ENCODE measurements at regions not wholly inside any gene's neighbourhood (a gene's known extent, or its start where the extent isn't known, plus 50 kb on each side); places are given as distances from the start of the nearest gene placed in this dataset.

DNA sequence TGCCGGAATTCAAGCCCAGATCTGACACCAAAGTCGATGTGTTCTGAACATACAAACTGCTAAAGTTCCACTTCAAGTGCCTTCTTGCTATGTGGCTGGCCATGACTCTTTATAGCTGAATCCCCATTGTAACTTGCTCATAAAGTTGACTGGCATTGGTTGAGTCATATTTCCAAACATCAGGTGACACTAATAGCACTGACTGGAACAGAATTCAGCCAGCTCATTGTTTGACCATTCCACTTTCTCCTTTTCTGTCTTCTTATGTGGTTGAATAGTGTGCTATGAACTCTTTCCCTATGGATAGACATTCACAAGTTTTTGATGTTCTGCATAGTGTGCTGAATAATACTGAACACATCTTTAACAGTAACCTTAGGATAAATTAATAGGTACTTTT, 266.2 kb upstream of the ZFP64 start:
- no peaks in the 10 kb centered on the region for H3K36me3 ChIP-seq (replicated peaks in 1 of 2; ENCODE audit: control insufficient read depth in 1 of 2, insufficient read depth in 2 of 2, low read length in 2 of 2)
- no peaks in the 10 kb centered on the region for H3K4me1 ChIP-seq (ENCODE audit: control insufficient read depth in 1 of 2, insufficient read depth in 2 of 2, low read length in 2 of 2)
- Mint-ChIP-seq H3K9me3 (peaks cover 0 to 6% (median 0%) of the 10 kb centered on the region in 7 donors), H3K36me3 (no peaks in the 10 kb centered on the region), H3K4me3 (no peak overlapping the region), H3K27ac (no peak overlapping the region), H3K27me3 (ENCODE audit: low read depth in 3 of 3) (peaks cover 0 to 5% (median 4%) of the 10 kb centered on the region in 3 donors), H3K4me1 (no peaks in the 10 kb centered on the region)
- no peak overlapping the region for H3K27ac ChIP-seq (ENCODE audit: low read depth in 1 of 2, low read length in 2 of 2)
- no peaks in the 10 kb centered on the region for H3K79me2 ChIP-seq (ENCODE audit: insufficient read depth, low read length)
- TF ChIP-seq, protein P1, sequence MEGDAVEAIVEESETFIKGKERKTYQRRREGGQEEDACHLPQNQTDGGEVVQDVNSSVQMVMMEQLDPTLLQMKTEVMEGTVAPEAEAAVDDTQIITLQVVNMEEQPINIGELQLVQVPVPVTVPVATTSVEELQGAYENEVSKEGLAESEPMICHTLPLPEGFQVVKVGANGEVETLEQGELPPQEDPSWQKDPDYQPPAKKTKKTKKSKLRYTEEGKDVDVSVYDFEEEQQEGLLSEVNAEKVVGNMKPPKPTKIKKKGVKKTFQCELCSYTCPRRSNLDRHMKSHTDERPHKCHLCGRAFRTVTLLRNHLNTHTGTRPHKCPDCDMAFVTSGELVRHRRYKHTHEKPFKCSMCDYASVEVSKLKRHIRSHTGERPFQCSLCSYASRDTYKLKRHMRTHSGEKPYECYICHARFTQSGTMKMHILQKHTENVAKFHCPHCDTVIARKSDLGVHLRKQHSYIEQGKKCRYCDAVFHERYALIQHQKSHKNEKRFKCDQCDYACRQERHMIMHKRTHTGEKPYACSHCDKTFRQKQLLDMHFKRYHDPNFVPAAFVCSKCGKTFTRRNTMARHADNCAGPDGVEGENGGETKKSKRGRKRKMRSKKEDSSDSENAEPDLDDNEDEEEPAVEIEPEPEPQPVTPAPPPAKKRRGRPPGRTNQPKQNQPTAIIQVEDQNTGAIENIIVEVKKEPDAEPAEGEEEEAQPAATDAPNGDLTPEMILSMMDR (IDR thresholded peaks at IDR 0.05), result no peak
- H3K9ac ChIP-seq (ENCODE audit: insufficient read depth, low read length, poor library complexity, severe bottlenecking), result no peak overlapping the region
- H3K4me3 ChIP-seq (replicated peaks in 1 of 3; ENCODE audit: low read depth in 2 of 3, low read length in 3 of 3), result no peak overlapping the region
- intact Hi-C loops (cut with micrococcal nuclease), result no loop called here
- no peak for DNase-seq
- no peaks in the 10 kb centered on the region for H4K20me1 ChIP-seq (ENCODE audit: insufficient read depth, low read length)
- H3K4me2 ChIP-seq (replicated peaks; ENCODE audit: extremely low read depth, low read length, poor library complexity, severe bottlenecking), result no peak overlapping the region
- WGBS (ENCODE audit: insufficient coverage), result 93% methylated on average over 2 of the region's 2 CpGs
- H3K27me3 ChIP-seq (ENCODE audit: control insufficient read depth in 2 of 2, insufficient read depth in 2 of 2, low read length in 2 of 2), result no peaks in the 10 kb centered on the region
- H3K9me3 ChIP-seq (replicated peaks in 1 of 2; ENCODE audit: control insufficient read depth in 1 of 2, insufficient read depth in 1 of 2, low read length in 2 of 2), result no peaks in the 10 kb centered on the region
- H2AFZ ChIP-seq (ENCODE audit: insufficient read depth, low read depth, low read length, poor library complexity, severe bottlenecking), result no peak overlapping the region

DNA sequence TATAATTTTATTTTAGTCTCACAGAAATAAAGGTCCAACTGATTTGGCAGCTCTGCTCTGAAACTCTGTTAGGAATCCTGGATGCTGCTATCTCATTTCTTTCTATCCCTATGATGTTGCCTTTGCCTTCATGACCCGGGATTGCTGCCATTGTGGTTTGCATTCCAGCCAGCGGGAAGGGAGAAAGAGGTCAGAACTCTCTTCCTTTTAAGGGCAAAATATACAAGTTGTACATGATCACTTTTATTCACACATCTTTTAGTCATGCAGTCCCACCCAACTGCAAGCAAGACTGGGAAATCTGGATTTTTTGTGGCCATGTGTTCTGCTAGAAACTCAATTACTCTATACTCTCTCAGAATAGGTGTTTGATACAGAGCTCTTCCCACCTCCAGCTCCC, 263.1 kb upstream of the ZFP64 start:
- intact Hi-C loops (cut with micrococcal nuclease), result no loop called here
- H4K20me1 ChIP-seq (ENCODE audit: insufficient read depth, low read length), result no peaks in the 10 kb centered on the region
- H2AFZ ChIP-seq (ENCODE audit: insufficient read depth, low read depth, low read length, poor library complexity, severe bottlenecking), result no peak overlapping the region
- Mint-ChIP-seq H3K27ac (no peak overlapping the region), H3K4me1 (no peaks in the 10 kb centered on the region), H3K4me3 (no peak overlapping the region), H3K36me3 (no peaks in the 10 kb centered on the region), H3K27me3 (ENCODE audit: low read depth in 3 of 3) (peaks cover 0 to 7% (median 1%) of the 10 kb centered on the region in 3 donors), H3K9me3 (peaks cover 0 to 6% (median 0%) of the 10 kb centered on the region in 7 donors)
- no peak overlapping the region for H3K4me2 ChIP-seq (replicated peaks; ENCODE audit: extremely low read depth, low read length, poor library complexity, severe bottlenecking)
- no peak overlapping the region for H3K4me3 ChIP-seq (replicated peaks in 1 of 3; ENCODE audit: low read depth in 2 of 3, low read length in 3 of 3)
- no peak for DNase-seq
- no peaks in the 10 kb centered on the region for H3K27me3 ChIP-seq (ENCODE audit: control insufficient read depth in 2 of 2, insufficient read depth in 2 of 2, low read length in 2 of 2)
- H3K4me1 ChIP-seq (ENCODE audit: control insufficient read depth in 1 of 2, insufficient read depth in 2 of 2, low read length in 2 of 2), result no peaks in the 10 kb centered on the region
- no peaks in the 10 kb centered on the region for H3K36me3 ChIP-seq (replicated peaks in 1 of 2; ENCODE audit: control insufficient read depth in 1 of 2, insufficient read depth in 2 of 2, low read length in 2 of 2)
- H3K9me3 ChIP-seq (replicated peaks in 1 of 2; ENCODE audit: control insufficient read depth in 1 of 2, insufficient read depth in 1 of 2, low read length in 2 of 2), result no peaks in the 10 kb centered on the region
- WGBS (ENCODE audit: insufficient coverage), result no CpG with 5 or more reads among the region's 2 CpGs
- TF ChIP-seq, protein P1 (IDR thresholded peaks at IDR 0.05), result no peak
- H3K27ac ChIP-seq (ENCODE audit: low read depth in 1 of 2, low read length in 2 of 2), result no peak overlapping the region
- H3K9ac ChIP-seq (ENCODE audit: insufficient read depth, low read length, poor library complexity, severe bottlenecking), result no peak overlapping the region
- H3K79me2 ChIP-seq (ENCODE audit: insufficient read depth, low read length), result no peaks in the 10 kb centered on the region

All from CD14-positive monocyte (primary cell).